Activated naive CD4-positive, alpha-beta T cell treated with Interleukin-2 at 50 U/mL for 16 hours (primary cell): ENCODE measurements at regions not wholly inside any gene's neighbourhood (a gene's known extent, or its start where the extent isn't known, plus 50 kb on each side); places are given as distances from the start of the nearest gene placed in this dataset.

Source experiments
- DNase-seq: peaks from one replicate; pipeline ENCODE4 v3.0.0-alpha.2; 2020

GRCh38 chr1:30280572-30280971 lies 442.8 kb downstream of the MATN1 start:
- no peak for DNase-seq

GRCh38 chr1:30277911-30278310 lies 445.5 kb downstream of the MATN1 start:
- DNase-seq: no peak

GRCh38 chr1:30277415-30277814 lies 446.0 kb downstream of the MATN1 start:
- DNase-seq: no peak

GRCh38 chr1:30275926-30276764 lies 447.2 kb downstream of the MATN1 start:
- DNase-seq: no peak

- no peak for DNase-seq
Observed at GRCh38 chr1:30274976-30275621, 448.3 kb downstream of the MATN1 start.

- DNase-seq: no peak
Observed at GRCh38 chr1:30274173-30274970, 449.0 kb downstream of the MATN1 start.

GRCh38 chr1:30273456-30273855 lies 449.9 kb downstream of the MATN1 start:
- no peak for DNase-seq

GRCh38 chr1:30273021-30273325 lies 450.4 kb downstream of the MATN1 start:
- DNase-seq: no peak

- DNase-seq: no peak
Observed at GRCh38 chr1:30272277-30273020, 450.9 kb downstream of the MATN1 start.

- no peak for DNase-seq
Observed at GRCh38 chr1:30271401-30272276, 451.7 kb downstream of the MATN1 start.

- DNase-seq: no peak
Observed at GRCh38 chr1:30270461-30270860, 452.9 kb downstream of the MATN1 start.

- no peak for DNase-seq
Observed at GRCh38 chr1:30268923-30269666, 454.3 kb downstream of the MATN1 start.

- DNase-seq: no peak
Observed at GRCh38 chr1:30267856-30268255, 455.5 kb downstream of the MATN1 start.

- no peak for DNase-seq
Observed at GRCh38 chr1:30267046-30267445, 456.3 kb downstream of the MATN1 start.

GRCh38 chr1:30265127-30266070 lies 458.0 kb downstream of the MATN1 start:
- no peak for DNase-seq

GRCh38 chr1:30264672-30265025 lies 458.7 kb downstream of the MATN1 start:
- DNase-seq: no peak

GRCh38 chr1:30263888-30264671 lies 459.3 kb downstream of the MATN1 start:
- no peak for DNase-seq

- no peak for DNase-seq
Observed at GRCh38 chr1:30263405-30263804, 460.0 kb downstream of the MATN1 start.

- no peak for DNase-seq
Observed at GRCh38 chr1:30262158-30262557, 461.2 kb downstream of the MATN1 start.
